GM18873 (cell line): ENCODE measurements at regions not wholly inside any gene's neighbourhood (a gene's known extent, or its start where the extent isn't known, plus 50 kb on each side); places are given as distances from the start of the nearest gene placed in this dataset.
A peak's percentile ranks its signal among the peaks of the same experiment; 100 is the strongest.
"Not testable (repeated sequence)": the region's sequence is repeated elsewhere in the genome, so short reads cannot be mapped to it uniquely, and the experiment has no call there.

Source experiments
- ATAC-seq: cut with Tn5 transposase; IDR thresholded peaks from one replicate; pipeline ENCODE4 v1.9.1; 2021; ENCODE audit warnings: mild to moderate bottlenecking, moderate library complexity, moderate number of reproducible peaks; ENCODE audit not compliant: unreplicated experiment, low FRiP score

GRCh38 chr13:80988391-80989151 lies 647.6 kb upstream of the SPRY2 start:
- no peak for ATAC-seq

- peak; percentile 85 for ATAC-seq
Observed at GRCh38 chr13:80979035-80979641, 638.2 kb upstream of the SPRY2 start.

GRCh38 chr13:80977168-80977567 lies 636.2 kb upstream of the SPRY2 start:
- no peak for ATAC-seq

GRCh38 chr13:80975903-80976302 lies 635.0 kb upstream of the SPRY2 start:
- ATAC-seq = no peak

GRCh38 chr13:80973721-80974120 lies 632.8 kb upstream of the SPRY2 start:
- no peak for ATAC-seq

- no peak for ATAC-seq
Observed at GRCh38 chr13:80972857-80973478, 632.0 kb upstream of the SPRY2 start.

- ATAC-seq = no peak
Observed at GRCh38 chr13:80965097-80965496, 624.2 kb upstream of the SPRY2 start.

GRCh38 chr13:80962855-80963254 lies 621.9 kb upstream of the SPRY2 start:
- ATAC-seq = no peak

GRCh38 chr13:80962173-80962572 lies 621.2 kb upstream of the SPRY2 start:
- no peak for ATAC-seq

- ATAC-seq = no peak
Observed at GRCh38 chr13:80957019-80957655, 616.2 kb upstream of the SPRY2 start.

GRCh38 chr13:80955501-80955900 lies 614.6 kb upstream of the SPRY2 start:
- ATAC-seq = no peak

- ATAC-seq = no peak
Observed at GRCh38 chr13:80952158-80952557, 611.2 kb upstream of the SPRY2 start.

- ATAC-seq = no peak
Observed at GRCh38 chr13:80946008-80946802, 605.3 kb upstream of the SPRY2 start.

GRCh38 chr13:80945328-80945727 lies 604.4 kb upstream of the SPRY2 start:
- ATAC-seq = no peak

- ATAC-seq = no peak
Observed at GRCh38 chr13:80939581-80939980, 598.7 kb upstream of the SPRY2 start.

GRCh38 chr13:80931766-80932165 lies 590.8 kb upstream of the SPRY2 start:
- no peak for ATAC-seq

- ATAC-seq = no peak
Observed at GRCh38 chr13:80931118-80931517, 590.2 kb upstream of the SPRY2 start.

- ATAC-seq = no peak
Observed at GRCh38 chr13:80928241-80928640, 587.3 kb upstream of the SPRY2 start.

- not testable (repeated sequence) for ATAC-seq
Observed at GRCh38 chr13:80926024-80926423, 585.1 kb upstream of the SPRY2 start.

GRCh38 chr13:80924596-80924995 lies 583.7 kb upstream of the SPRY2 start:
- no peak for ATAC-seq
